ENCODE measurements at regions not wholly inside any gene's neighbourhood (a gene's known extent, or its start where the extent isn't known, plus 50 kb on each side); places are given as distances from the start of the nearest gene placed in this dataset.

DNA sequence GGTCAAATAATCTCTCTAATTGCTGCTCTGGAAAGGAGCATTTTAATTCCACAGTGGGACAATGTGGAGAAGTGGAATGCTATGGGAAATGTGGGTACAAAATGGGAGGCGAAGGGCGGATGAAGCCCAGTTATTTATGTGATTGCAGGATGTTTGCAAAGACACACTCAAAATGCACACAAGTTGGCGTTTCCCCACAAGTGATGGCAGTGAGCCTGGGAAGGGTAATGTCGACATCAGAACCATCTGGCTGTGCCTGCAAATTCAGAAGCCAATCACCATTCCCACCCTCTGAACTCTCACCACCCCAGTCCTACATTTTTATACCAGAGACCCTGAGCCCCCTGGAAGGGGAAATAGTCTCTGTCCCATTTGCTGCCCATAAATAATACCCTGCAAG is 201.1 kb downstream of the SOX9 start:
- no peak overlapping the region for H3K27ac ChIP-seq
- DNase-seq (ENCODE audit: low read depth in 1 of 2, low spot score in 1 of 2), result no peak
- TF ChIP-seq REST (IDR thresholded peaks at IDR 0.05) (no peak), KDM1A (IDR thresholded peaks at IDR 0.05; ENCODE audit: low read depth) (no peak), JUN (IDR thresholded peaks at IDR 0.05) (no peak), NR3C1 (IDR thresholded peaks at IDR 0.05) (no peak), RNF2 (IDR thresholded peaks at IDR 0.05; ENCODE audit: borderline replicate concordance, low read depth) (no peak), GATA3 (IDR thresholded peaks at IDR 0.05; ENCODE audit: borderline replicate concordance) (no peak), MYC (IDR thresholded peaks at IDR 0.05; ENCODE audit: borderline replicate concordance, low read length) (no peak), NFE2L2 (conservative IDR thresholded peaks at IDR 0.05; ENCODE audit: low read length) (no peak), MAFK (IDR thresholded peaks at IDR 0.05; ENCODE audit: partially characterized antibody) (no peak)
- TF ChIP-seq, protein P1, sequence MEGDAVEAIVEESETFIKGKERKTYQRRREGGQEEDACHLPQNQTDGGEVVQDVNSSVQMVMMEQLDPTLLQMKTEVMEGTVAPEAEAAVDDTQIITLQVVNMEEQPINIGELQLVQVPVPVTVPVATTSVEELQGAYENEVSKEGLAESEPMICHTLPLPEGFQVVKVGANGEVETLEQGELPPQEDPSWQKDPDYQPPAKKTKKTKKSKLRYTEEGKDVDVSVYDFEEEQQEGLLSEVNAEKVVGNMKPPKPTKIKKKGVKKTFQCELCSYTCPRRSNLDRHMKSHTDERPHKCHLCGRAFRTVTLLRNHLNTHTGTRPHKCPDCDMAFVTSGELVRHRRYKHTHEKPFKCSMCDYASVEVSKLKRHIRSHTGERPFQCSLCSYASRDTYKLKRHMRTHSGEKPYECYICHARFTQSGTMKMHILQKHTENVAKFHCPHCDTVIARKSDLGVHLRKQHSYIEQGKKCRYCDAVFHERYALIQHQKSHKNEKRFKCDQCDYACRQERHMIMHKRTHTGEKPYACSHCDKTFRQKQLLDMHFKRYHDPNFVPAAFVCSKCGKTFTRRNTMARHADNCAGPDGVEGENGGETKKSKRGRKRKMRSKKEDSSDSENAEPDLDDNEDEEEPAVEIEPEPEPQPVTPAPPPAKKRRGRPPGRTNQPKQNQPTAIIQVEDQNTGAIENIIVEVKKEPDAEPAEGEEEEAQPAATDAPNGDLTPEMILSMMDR (IDR thresholded peaks at IDR 0.05), result no peak
- TF ChIP-seq, protein P2, sequence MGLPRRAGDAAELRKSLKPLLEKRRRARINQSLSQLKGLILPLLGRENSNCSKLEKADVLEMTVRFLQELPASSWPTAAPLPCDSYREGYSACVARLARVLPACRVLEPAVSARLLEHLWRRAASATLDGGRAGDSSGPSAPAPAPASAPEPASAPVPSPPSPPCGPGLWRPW (IDR thresholded peaks at IDR 0.05), result no peak
- ATAC-seq, result no peak
- H3K4me3 ChIP-seq, result no peak overlapping the region
- H3K4me2 ChIP-seq, result no peak overlapping the region
- WGBS (ENCODE audit: missing lambda C conversion rate), result 85% methylated on average over 4 of the region's 4 CpGs
- FAIRE-seq, result no peak
- peaks cover 10% of the 10 kb centered on the region for H3K9me3 ChIP-seq
- ChIA-PET POLR2A (no interaction called here), CTCF (no interaction called here)
- peaks cover 4% of the 10 kb centered on the region; the same call in 1 of the 3 replicates for H3K4me1 ChIP-seq

DNA sequence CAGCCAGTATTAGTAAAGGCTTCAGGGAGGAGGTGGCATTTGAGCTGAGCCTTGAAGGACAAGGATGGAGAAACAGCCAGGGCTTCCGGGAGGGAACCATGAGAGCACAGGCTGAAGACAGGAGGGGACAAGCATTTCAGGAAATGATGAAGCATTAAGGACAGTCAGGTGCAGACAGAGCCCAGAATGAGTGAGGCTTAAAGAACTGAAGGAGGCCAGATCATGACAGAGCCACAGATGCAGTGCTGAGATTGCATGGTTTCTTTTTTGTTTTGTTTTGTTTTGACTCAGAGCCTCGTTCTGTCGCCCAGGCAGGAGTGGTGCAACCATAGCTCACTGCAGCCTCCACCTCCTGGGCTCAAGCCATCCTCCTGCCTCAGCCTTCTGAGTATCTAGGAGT is 211.5 kb downstream of the SOX9 start:
- WGBS (ENCODE audit: missing lambda C conversion rate), result 70% methylated on average over 3 of the region's 3 CpGs
- no peak overlapping the region for H3K4me3 ChIP-seq
- TF ChIP-seq SMC3 (IDR thresholded peaks at IDR 0.05) (no peak), HOXB13 (CRISPR knock-in tag; IDR thresholded peaks at IDR 0.05; ENCODE audit: low read depth) (no peak), EP300 (IDR thresholded peaks at IDR 0.05) (no peak), MAFK (IDR thresholded peaks at IDR 0.05; ENCODE audit: partially characterized antibody) (no peak), TFCP2L1 (CRISPR knock-in tag; IDR thresholded peaks at IDR 0.05) (no peak), HDAC2 (IDR thresholded peaks at IDR 0.05) (no peak), ZFP36 (IDR thresholded peaks at IDR 0.05; ENCODE audit: borderline replicate concordance, partially characterized antibody) (no peak), EHF (CRISPR knock-in tag; IDR thresholded peaks at IDR 0.05) (no peak)
- TF ChIP-seq, protein P2 (IDR thresholded peaks at IDR 0.05), result no peak
- FAIRE-seq, result no peak
- H3K4me1 ChIP-seq, result no peaks in the 10 kb centered on the region
- DNase-seq (ENCODE audit: low read depth in 1 of 2, low spot score in 1 of 2), result no peak
- ChIA-PET POLR2A (no interaction called here), CTCF (no interaction called here)
- H3K27ac ChIP-seq, result no peak overlapping the region
- no peak overlapping the region for H3K4me2 ChIP-seq
- ATAC-seq, result no peak
- no peaks in the 10 kb centered on the region for H3K9me3 ChIP-seq

- ChIA-PET CTCF (interaction anchor here (0.8 kb wide), 1 partner anchor 241 kb away, joined by 3 read pairs; no protein-coding TSS in a partner anchor), POLR2A (no interaction called here)
- no peak overlapping the region for H3K27ac ChIP-seq
- H3K4me2 ChIP-seq, result no peak overlapping the region
- H3K4me3 ChIP-seq, result no peak overlapping the region
- no peaks in the 10 kb centered on the region for H3K9me3 ChIP-seq
- 77% methylated on average over 2 of the region's 2 CpGs for WGBS (ENCODE audit: missing lambda C conversion rate)
- FAIRE-seq, result no peak
- no peak for DNase-seq (ENCODE audit: low read depth in 1 of 2, low spot score in 1 of 2)
- no peak for ATAC-seq
- H3K4me1 ChIP-seq, result peaks cover 6% of the 10 kb centered on the region
- TF ChIP-seq HEYL (CRISPR knock-in tag; IDR thresholded peaks at IDR 0.05) (no peak), PHF8 (IDR thresholded peaks at IDR 0.05; ENCODE audit: borderline replicate concordance, low read depth) (no peak), KDM5A (IDR thresholded peaks at IDR 0.05) (no peak), RCOR1 (IDR thresholded peaks at IDR 0.05; ENCODE audit: low read depth, low read length) (no peak), BHLHE40 (IDR thresholded peaks at IDR 0.05; ENCODE audit: low read depth, low read length) (no peak), FOXS1 (CRISPR knock-in tag; IDR thresholded peaks at IDR 0.05) (no peak), HMGXB4 (CRISPR knock-in tag; IDR thresholded peaks at IDR 0.05; ENCODE audit: borderline replicate concordance) (no peak), HOXB5 (CRISPR knock-in tag; IDR thresholded peaks at IDR 0.05) (no peak), JUNB (IDR thresholded peaks at IDR 0.05) (no peak)
- TF ChIP-seq, protein P3, sequence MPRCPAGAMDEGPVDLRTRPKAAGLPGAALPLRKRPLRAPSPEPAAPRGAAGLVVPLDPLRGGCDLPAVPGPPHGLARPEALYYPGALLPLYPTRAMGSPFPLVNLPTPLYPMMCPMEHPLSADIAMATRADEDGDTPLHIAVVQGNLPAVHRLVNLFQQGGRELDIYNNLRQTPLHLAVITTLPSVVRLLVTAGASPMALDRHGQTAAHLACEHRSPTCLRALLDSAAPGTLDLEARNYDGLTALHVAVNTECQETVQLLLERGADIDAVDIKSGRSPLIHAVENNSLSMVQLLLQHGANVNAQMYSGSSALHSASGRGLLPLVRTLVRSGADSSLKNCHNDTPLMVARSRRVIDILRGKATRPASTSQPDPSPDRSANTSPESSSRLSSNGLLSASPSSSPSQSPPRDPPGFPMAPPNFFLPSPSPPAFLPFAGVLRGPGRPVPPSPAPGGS (IDR thresholded peaks at IDR 0.05), result no peak
Measured at GRCh38 chr17:72333570-72333969, 212.8 kb downstream of the SOX9 start.
